CD4-positive, alpha-beta T cell treated with Interleukin-4 for 4 hours (primary cell): ENCODE measurements at regions not wholly inside any gene's neighbourhood (a gene's known extent, or its start where the extent isn't known, plus 50 kb on each side); places are given as distances from the start of the nearest gene placed in this dataset.

Experiments
- DNase-seq: peaks from one replicate; pipeline ENCODE4 v3.0.0-alpha.2; 2020

DNA sequence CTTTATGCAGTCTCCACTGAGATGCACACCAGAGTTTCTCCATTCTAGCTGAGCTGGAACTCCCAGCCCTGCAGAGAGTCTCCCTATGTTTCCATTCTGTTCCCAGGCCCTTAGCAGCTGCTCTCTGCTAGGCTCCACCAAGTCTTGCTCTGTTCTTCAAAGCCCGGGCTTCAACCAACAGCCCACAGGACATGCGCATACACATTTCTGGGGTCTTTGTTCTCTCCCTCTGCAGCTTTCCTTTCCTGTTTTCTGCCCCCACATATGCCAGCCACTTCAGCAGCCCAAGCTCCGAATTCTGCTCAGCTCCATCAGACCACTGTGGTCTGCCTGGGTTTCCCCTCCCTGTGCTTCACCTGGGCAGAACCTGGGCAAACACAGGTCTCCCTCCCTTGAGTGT lies 205.9 kb downstream of the CBLN1 start:
- DNase-seq: no peak

DNA sequence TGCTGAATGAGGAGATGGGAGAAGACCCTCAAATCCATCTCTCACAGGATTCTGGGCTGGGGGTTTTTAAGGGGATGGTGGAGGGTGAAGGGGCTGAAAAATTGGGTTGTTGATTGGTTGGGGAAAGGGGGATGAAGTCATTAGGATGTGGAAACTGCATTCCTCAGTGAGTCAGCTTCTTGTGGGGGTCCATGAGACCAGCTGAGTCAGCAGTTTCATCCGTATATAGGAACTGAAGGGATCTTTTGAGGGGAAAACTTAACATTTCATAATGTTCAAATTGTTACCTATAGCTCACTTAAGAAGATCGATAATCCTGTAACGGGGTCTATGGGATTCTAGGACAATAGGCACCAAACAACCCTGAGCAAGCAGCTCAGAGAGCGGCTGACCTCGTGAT lies 213.4 kb downstream of the CBLN1 start:
- DNase-seq: no peak

DNA sequence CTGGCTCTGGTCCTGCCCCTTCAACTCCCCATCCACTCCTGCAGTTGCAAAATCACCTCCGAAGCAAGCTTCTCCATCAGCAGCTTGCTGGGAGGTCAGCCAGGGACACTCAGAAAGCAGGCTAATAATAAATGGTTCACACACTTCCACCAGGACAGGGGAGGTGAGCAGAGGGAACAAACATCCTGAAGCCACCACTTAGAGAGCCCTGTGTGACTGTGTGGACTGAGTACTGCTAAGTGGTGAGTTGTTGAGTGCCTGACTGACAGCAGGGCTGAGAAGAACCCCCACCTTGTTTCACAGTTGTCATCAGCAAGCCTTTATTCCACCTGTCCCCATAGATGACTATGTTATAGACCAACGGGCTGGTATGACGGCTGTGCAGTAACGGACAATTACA lies 213.9 kb downstream of the CBLN1 start:
- no peak for DNase-seq

DNA sequence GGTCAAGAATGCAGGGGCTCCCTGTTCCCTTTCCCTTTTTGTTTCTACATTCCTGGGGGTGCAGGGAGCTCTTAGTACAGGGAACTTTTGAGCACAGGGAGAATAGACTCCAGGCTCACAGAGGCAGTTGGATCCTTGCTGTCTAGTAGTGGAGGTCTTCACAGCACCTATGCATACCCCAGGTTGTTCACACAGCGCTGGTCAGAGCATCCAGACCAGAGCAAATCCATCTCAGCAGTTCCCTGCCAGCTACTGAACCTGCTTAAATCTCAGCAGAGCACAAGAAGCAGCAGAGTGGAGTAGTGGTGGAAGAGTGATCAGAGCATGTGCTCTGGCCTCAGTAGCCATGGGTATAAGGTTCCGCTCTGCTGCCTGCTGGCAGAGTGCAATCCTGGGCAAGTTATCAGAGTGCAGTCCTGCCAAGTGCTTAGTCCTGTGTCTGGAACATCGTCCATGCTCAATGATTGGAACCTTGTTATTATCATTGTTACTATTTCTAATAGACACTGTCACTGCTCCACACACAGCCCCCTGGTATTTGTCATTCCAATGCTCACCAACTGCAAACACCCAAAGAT lies 220.4 kb downstream of the CBLN1 start:
- no peak for DNase-seq

DNA sequence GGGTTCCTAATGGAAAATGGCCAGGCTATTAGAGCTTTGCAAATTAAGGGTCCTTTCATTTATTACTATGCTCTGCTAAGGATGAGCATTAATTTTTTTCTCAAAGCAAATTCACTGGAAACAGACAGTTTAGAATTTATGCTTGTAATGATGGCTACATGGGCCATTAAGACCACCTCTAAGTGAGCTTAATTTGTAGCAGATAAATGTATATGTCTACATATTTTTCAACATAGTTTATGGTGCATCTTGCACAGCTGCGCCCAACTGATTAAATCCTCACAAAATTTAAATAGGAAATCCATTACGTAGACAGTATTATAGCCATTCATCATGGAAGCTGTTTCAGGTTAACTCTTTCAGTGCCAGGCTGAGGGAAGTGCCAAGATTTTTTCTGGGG lies 220.9 kb downstream of the CBLN1 start:
- DNase-seq: no peak

DNA sequence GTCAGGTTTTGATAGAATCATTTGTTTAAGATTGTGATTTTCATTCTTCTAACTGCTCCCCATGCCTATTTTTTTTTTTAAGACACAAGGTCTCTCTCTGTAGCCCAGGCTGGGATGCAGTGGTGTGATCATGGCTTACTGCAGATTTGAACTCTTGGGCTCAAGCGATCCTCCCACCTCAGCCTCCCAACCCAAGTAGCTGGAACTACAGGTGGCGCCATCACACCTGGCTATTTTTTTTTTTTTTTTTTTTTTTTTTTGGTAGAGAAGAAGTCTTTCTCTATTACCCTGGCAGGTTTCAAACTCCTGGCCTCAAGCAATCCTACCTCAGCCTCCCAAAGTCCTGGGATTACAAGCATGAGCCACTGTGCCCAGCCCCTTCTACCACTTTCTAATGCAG lies 223.3 kb downstream of the CBLN1 start:
- DNase-seq: no peak

DNA sequence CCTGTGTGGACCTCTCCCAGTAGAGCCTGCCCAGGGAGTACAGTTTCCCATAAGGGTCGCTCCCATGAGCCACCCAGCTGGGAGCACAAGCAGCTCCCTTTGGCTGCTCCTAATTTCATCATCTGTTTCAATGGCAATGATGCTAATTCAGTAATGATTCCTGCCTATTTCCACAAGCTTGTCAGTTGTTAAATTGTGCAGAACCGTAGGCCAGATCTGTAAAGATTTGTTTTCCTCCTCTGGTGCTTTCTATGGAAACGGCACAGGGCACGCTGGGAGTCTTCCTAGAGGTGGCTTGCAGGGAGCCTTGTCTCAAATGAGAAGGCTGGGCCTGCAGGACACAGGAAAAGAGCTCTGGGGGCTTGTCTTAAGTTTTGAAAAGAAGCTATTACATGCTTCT lies 223.7 kb downstream of the CBLN1 start:
- DNase-seq: no peak

DNA sequence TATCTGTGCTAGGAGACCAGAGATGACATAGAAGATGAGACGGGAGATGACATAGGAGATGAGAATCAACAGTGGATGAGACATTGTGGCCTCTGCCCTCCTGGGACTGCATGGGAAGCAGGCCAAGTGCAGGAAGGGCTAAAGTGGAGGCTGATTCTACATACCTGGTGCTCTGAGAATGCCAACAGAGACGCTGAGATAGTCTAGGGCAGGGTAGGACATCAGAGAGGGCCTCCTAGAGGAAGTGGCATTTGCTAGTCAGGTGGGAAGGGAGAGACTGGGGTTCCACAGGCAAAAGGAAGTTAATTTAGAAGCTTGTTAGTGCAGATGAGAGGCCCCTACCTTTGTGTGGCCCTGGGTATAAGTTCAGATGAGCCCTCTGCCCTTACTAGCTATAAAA lies 224.2 kb downstream of the CBLN1 start:
- DNase-seq: no peak

DNA sequence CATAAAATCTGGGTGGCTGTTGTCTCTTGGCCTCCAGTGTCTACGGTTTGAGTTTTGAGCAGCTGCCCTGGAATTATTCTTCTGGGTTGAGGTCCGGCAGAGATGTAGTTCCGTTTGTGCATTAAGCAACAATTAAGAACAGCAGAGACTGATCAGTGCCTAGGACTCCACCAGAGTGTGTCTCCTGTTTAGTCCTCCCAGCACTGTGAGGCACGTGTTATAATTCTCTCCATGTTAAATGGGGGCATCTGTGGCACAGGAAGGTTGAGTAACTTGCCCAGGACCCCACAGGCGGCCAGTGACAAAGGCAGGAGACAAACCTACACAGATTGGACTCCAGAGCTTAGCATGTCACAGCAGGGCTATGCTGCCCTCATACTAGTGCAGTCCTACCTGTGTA lies 225.1 kb downstream of the CBLN1 start:
- DNase-seq: no peak

DNA sequence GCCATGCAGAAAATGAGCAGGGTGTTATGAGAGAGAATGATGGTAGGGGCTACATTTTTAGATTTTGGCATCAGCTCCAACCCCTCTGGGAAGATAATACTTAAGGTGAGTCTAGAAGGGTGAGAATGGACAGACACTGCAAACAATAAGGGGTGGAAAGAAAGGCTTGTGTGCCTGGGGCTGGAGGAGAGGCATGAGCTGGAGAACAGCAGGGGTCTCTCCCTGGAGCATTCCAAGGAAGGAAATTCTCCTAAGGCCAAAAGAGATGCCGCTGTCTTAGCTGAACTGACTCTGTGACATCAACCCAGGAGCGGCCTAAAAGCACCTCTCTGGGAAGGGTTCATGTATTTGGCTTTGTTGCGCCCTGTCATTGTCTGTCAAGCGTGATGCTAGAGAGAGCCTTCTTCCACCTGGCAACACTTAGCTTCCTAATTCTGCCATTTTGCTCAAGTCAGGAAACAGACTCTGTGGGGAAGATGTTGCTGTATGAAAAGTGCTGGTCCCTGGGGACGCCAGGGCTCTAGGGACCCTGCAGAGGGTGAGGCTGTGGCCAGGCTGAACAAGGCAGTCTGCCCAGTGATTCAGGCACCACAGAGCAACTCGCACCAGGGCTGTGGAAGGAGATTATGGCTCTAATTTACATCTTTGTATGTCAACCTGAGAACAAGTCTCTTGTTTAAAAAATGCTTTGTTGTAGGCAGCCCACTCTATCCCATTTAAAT lies 225.7 kb downstream of the CBLN1 start:
- DNase-seq: no peak

DNA sequence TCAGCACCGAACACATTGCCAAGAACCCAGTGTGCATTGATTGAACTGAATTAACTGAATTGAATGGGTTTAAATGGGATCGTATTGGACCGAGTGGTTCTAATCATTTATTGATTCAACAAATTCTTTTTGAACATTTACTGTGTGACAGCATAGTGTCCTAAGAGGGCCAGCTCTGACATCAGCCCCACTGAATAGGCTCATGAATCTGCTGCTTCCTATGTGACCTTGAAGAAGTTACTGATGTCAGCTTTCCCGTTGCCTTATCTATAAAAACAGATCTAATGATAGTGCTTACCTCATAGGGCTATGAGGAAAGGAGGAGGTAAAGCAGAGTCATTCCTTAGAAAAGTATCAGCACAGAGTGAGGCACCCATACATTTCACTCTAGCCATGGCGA lies 226.3 kb downstream of the CBLN1 start:
- no peak for DNase-seq

DNA sequence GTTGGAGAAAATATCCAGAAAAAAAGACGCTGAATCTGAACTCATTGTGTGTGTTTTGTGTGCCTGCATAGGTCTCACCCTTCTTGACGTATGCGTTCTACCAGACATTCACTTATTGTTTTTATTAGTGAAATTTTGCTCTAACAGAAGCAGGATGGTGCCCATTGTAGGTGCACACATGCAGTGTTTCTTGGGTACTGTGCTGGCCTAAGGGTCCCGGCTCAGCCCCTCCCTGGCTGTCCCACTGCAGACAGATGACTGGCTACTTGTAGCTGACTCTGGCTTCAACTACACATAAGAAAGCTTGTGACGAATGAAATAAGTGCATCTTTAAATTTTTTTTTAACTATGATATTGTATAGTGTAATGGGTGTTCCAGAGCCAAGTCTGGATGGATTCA lies 227.0 kb downstream of the CBLN1 start:
- no peak for DNase-seq

DNA sequence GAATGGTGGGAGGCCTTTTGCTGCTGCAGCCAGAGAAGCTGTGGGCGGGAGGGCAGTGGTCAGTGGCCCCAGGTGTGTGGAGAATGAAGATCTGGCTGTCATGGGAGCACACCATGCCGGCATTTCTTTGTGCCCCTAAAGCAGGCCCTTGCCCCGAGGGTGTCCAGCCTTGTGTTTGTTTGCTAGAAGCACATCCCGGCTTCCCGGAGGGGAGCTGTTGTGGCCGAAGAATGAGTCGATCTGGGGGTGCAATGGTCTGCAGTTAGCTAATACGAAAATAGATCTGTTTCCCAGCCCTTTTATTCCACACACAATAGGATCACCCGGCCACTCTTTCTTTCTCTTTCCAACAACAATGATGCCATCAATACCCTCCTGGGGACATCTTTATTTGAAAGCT lies 228.8 kb downstream of the CBLN1 start:
- no peak for DNase-seq

DNA sequence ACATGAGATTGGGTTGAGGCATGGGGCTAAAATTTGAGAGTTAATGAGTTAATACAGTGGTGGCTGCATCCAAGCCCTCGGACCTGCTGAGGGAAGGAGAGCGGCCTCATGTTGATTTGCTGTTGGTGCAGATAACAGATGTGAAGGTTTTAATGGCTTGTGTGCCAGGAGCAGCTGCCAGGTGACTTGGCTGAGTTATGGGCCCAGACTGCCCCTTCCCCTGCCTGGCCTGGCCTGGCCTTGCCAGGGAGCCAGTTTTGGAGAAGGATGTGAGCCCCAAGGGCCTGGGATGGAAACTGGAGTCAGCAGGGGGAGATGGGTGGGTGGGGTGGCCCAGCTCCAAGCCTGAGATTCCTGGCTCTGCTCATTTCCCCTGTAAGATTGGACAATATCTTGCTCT lies 230.1 kb downstream of the CBLN1 start:
- DNase-seq: no peak

DNA sequence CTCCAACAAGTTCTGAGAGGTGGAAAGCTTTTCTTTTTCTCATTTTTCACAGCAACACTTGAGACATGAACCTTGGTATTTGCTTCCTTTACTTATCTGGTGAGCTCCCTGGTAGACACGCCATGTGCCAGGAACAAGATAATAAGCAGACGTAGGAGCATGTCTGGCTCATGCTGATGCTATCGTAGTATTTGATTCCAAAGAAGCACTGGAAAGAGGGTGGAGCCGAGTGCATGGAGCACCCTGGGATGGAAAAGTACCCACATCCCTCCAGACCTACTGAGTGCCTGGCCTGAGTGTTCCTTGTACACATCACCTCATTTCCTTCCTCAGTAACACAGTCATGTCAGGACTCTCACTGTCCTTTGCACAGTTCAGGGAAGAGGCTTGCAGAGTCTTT lies 231.0 kb downstream of the CBLN1 start:
- no peak for DNase-seq

DNA sequence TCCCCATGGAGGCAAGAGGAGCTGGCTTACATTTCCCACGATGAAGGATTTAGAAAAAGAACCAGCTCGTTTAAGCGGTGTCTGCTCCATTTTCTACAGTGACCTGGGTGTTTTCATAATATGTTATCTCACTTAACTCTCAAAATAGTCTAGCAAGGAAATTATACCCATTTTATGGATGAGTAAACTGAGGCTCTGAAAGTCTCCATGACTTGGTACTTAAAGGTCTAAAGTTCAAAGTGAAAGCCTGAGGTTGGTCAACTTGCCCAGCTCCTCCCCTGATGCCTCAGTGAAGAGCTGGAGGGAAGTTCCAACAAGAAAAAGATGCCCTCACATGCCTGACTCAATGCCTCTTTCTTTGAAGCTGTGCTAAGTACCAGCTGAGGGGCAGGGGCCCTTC lies 232.0 kb downstream of the CBLN1 start:
- no peak for DNase-seq

DNA sequence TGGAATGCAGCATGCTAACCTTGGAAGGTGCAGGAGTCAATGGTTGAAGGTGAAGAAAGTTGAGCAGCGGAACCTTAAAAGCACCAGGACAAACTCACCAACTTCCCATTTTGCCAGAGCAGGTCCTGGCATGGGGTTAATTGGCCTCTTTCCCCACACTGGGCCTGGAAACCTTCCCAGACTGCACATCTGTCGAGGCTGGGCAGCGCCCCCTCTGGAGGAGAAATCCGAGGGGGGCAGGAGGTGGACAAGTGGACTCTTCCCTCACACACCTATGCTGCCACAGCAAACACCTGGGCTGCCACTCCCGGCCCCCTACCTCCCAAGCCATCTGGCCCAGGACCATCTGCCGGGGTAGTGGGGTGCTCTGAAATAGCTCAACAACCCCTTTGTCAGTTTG lies 232.4 kb downstream of the CBLN1 start:
- no peak for DNase-seq

DNA sequence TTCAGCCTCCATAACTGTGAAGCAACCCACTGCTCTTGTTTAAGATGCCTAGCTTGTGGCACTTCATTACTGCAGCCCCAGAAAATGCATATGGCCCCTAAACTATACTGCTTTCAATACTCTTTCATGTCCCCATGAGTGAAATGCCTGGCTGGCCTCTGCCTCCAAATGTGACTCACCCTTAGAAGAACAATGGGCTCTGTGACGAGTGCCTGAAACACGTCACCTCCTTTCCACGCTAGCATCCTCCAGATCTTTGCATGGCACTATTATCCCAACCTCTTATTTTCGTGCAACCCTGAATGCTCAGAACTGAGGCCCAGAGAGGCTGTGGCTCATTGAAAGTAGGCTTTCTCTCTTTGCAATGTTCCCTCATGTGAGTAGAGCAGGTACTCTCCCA lies 233.1 kb downstream of the CBLN1 start:
- no peak for DNase-seq

DNA sequence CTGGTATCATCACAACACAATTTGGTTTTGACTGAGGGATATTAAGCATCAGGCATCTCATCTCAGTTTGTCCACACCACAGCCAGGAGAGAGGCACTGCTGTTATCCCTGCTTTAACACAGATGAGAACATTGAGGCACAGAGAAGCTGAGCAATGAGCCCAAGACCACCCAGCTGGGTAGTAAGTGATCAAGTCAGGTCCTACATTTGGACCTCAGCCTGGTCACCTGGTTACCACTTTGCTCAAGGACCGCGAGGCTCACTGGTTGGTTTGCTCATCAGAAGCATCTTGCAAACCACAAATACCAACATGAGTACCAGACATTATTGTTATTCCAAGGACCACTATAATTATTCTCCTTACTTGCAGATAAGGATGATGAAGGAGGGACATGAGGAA lies 245.5 kb downstream of the CBLN1 start:
- no peak for DNase-seq

DNA sequence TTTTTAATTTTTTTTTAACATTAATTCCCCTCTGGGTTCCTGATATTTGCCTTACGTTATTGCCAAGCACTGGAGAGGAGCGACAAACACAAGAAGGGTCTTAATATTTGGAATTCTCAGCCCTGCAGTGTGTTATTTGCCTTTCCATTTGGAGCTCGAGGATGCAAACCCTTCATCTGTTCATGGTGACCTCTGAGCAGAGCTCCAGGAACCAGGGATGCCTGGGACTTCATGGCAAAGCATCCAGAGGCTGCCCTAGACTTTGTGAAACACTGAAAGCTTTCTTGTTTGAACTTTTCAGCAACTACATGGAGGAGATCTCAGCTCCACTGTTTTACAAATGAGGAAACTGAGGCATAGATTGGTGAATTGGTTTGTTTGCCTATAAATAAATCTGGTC lies 254.2 kb downstream of the CBLN1 start:
- no peak for DNase-seq

DNA sequence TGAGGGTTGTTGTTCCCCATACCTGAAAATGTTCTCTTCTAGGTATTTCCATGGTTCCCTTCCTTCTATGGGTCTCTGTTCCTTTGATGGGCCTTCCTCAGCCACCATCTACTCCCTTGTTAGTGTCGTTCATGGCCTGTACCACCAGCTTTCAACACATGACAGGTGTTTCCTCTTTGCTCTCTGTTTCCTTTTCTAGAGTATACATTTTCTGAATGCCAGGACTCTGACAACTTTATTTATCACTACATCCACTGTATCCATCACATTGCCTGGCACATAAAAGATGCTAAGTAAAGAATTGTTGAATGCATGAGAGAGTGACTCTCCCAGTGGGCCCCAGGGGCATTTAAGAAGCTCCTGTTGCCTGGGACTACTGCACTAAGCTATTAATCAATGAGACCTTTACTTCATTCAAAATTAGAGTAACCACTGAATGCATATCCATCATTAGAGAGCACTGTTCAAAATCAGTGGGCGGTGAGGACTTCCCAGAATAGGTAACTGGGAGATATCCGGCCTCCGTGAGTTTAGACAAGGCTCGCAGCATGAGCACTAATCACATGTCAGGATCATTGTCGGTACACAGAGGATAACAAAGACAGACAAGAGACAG lies 255.0 kb downstream of the CBLN1 start:
- DNase-seq: no peak

DNA sequence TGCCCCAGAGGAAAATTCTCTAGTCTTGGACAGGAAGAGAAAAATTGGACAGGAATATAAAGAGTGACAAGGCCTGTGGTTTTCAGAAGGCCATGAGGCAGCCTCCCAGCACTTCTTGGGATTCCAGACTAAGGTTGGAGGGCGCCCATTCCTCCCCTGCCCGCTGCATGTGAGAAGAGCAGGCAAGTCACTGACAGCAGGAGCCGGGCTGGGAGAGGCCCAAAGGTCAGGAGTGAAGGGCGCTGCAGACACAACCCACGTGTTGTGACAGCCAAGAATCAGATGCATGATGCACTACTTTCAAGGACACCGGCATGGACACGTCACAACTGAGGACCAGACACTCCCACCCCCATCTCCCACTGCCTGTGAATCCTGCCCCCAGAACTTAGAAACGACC lies 256.7 kb downstream of the CBLN1 start:
- DNase-seq: no peak

DNA sequence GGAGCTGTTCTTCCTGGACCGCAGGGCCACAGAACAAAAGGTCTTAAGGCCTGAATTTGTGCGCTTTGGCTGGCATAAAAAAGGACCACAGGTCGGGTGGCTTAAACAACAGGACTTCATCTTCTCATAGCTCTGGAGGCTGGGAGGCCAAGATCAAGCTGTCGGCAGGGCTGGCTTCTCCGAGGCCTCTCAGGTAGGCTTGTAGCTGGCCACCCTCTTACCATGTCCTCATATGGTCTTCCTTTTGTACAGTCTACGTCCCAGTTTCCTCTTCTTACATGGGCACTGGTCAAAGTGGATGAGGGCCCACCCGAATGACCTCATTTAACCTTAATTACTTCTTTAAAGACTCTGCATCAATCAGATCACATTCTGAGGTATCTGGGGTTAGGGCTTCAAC lies 257.6 kb downstream of the CBLN1 start:
- DNase-seq: no peak

DNA sequence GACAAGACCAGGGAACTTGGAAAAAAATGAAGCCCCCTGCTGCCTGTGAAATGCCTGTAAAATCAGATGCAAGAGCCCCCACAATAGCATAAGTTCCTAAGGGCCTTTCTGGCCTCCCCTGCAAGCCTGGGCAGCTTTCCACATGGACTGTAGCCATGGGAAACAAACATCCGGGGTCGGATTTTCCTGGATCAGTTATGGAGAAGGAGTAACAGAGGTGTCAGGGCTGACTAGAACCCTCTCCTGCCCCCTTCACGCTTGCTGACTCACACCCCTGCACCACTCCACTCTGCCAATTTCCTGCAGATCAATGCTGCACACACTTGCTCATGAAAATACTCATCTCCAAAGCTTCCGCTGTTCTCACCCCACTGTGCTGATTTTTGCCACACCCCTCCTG lies 258.6 kb downstream of the CBLN1 start:
- DNase-seq: no peak
